Activated CD8-positive, alpha-beta memory T cell treated with anti-CD3 and anti-CD28 coated beads for 48 hours (primary cell): ENCODE measurements at regions not wholly inside any gene's neighbourhood (a gene's known extent, or its start where the extent isn't known, plus 50 kb on each side); places are given as distances from the start of the nearest gene placed in this dataset.

Source experiments
- DNase-seq, 3 experiments: peaks; one replicate each; pipeline ENCODE4 v3.0.0-alpha.2; 2020; ENCODE audit warnings: low read depth in 2 of 3, low spot score in 2 of 3

GRCh38 chr7:113715981-113716856 lies 202.6 kb downstream of the PPP1R3A start:
- DNase-seq, result no peak

- no peak for DNase-seq
These were observed 203.5 kb downstream of the PPP1R3A start for GRCh38 chr7:113715262-113715661.

- peak in 1 of 3 experiments; percentile 19 for DNase-seq
These were observed 208.3 kb downstream of the PPP1R3A start for GRCh38 chr7:113710310-113711096.

- no peak for DNase-seq
These were observed 213.4 kb downstream of the PPP1R3A start for GRCh38 chr7:113705439-113705838.

GRCh38 chr7:113698556-113699220 lies 220.1 kb downstream of the PPP1R3A start:
- DNase-seq, result no peak

- no peak for DNase-seq
These were observed 224.7 kb downstream of the PPP1R3A start for GRCh38 chr7:113694149-113694548.

GRCh38 chr7:113684165-113684564 lies 234.6 kb downstream of the PPP1R3A start:
- DNase-seq, result no peak

- DNase-seq, result no peak
These were observed 241.0 kb downstream of the PPP1R3A start for GRCh38 chr7:113677811-113678210.

GRCh38 chr7:113664867-113665266 lies 253.9 kb downstream of the PPP1R3A start:
- DNase-seq, result no peak

GRCh38 chr7:113659416-113659815 lies 259.4 kb downstream of the PPP1R3A start:
- DNase-seq, result no peak

- DNase-seq, result no peak
These were observed 261.2 kb downstream of the PPP1R3A start for GRCh38 chr7:113657603-113658002.

- no peak for DNase-seq
These were observed 266.3 kb downstream of the PPP1R3A start for GRCh38 chr7:113652501-113652900.

- DNase-seq, result no peak
These were observed 269.3 kb downstream of the PPP1R3A start for GRCh38 chr7:113649556-113649955.

GRCh38 chr7:113639221-113639620 lies 279.6 kb downstream of the PPP1R3A start:
- DNase-seq, result no peak

GRCh38 chr7:113636727-113637421 lies 281.9 kb downstream of the PPP1R3A start:
- no peak for DNase-seq

GRCh38 chr7:113635492-113635891 lies 283.3 kb downstream of the PPP1R3A start:
- DNase-seq, result no peak

GRCh38 chr7:113633073-113633472 lies 285.7 kb downstream of the PPP1R3A start:
- no peak for DNase-seq

GRCh38 chr7:113628948-113629847 lies 289.6 kb downstream of the PPP1R3A start:
- no peak for DNase-seq

GRCh38 chr7:113625494-113626102 lies 293.2 kb downstream of the PPP1R3A start:
- no peak for DNase-seq

- DNase-seq, result no peak
These were observed 296.0 kb downstream of the PPP1R3A start for GRCh38 chr7:113622796-113623195.
